Spleen (tissue), 11 donors: ENCODE measurements at regions not wholly inside any gene's neighbourhood (a gene's known extent, or its start where the extent isn't known, plus 50 kb on each side); places are given as distances from the start of the nearest gene placed in this dataset.

Source experiments
- DNase-seq: peaks from one replicate; pipeline ENCODE4 v3.0.0-alpha.2; 2020
- H3K27ac ChIP-seq, 8 donors: fragments of 200-600 bp; sonication (generic) in 7 of 8; 1 replicate in 4 of 8; 2 replicates in 4 of 8; pipeline versions ENCODE4 v1.5.0 to v1.8.0; 2016 to 2021; ENCODE audit warnings: inconsistent platforms in 4 of 8, mild to moderate bottlenecking in 4 of 8, moderate library complexity in 1 of 8
- H3K27me3 ChIP-seq, 7 donors: fragments of 200-600 bp; sonication (generic) in 6 of 7; replicated peaks in 1 of 7; 1 replicate in 4 of 7; 2 replicates in 3 of 7; pipeline versions ENCODE4 v1.5.0 to v1.8.0; 2016 to 2021; ENCODE audit warnings: inconsistent platforms in 3 of 7, mild to moderate bottlenecking in 1 of 7
- H3K36me3 ChIP-seq, 6 donors: fragments of 200-600 bp; sonication (generic) in 5 of 6; 1 replicate in 4 of 6; 2 replicates in 2 of 6; pipeline versions ENCODE4 v1.5.0 to v1.8.0; 2016 to 2021; ENCODE audit warnings: inconsistent platforms in 2 of 6
- H3K4me1 ChIP-seq, 6 donors: fragments of 200-600 bp; sonication (generic) in 5 of 6; 1 replicate in 3 of 6; 2 replicates in 3 of 6; pipeline versions ENCODE4 v1.5.0 to v1.8.0; 2016 to 2021; ENCODE audit warnings: inconsistent platforms in 3 of 6
- H3K4me3 ChIP-seq, 8 donors: fragments of 200-600 bp; sonication (generic) in 7 of 8; 1 replicate in 4 of 8; 2 replicates in 4 of 8; pipeline versions ENCODE4 v1.5.0 to v1.8.0; 2016 to 2021; ENCODE audit warnings: inconsistent platforms in 4 of 8, mild to moderate bottlenecking in 4 of 8, moderate library complexity in 2 of 8
- H3K9me3 ChIP-seq, 8 donors: fragments of 200-600 bp; sonication (generic) in 7 of 8; 1 replicate in 4 of 8; 2 replicates in 4 of 8; pipeline versions ENCODE4 v1.5.0 to v1.8.0; 2016 to 2021; ENCODE audit warnings: inconsistent platforms in 4 of 8
- POLR2A ChIP-seq, 3 donors: fragments of 450-650 bp; IDR thresholded peaks; one replicate each; pipeline ENCODE4 v1.5.1; 2017; ENCODE audit warnings: antibody characterized with exemption in 3 of 3, mild to moderate bottlenecking in 1 of 3
- POLR2AphosphoS5 ChIP-seq, 3 donors: sonication (generic); formaldehyde crosslinking; IDR thresholded peaks; one replicate each; pipeline ENCODE4 v1.5.1; 2017; ENCODE audit warnings: antibody characterized with exemption in 3 of 3
- WGBS, 5 donors: extraction: QIAGEN DNeasy Blood & Tissue Kit in 3 of 5; methylation state at CpG; one replicate each; pipeline versions ENCODE4 v1.1.5 to v1.1.7; 2013 to 2018; 5-methylcytosine and 5-hydroxymethylcytosine counted together
- intact Hi-C: fragments of 100-400 bp; cut with DNase I; formaldehyde crosslinking; loops from one replicate; pipeline ENCODE4 v1.15.0; 2023; ENCODE audit warnings: low total_unique reads
- TF ChIP-seq, protein P1 (sequence below), 11 experiments: fragments of 200-600 bp in 7 of 11; fragments of 450-650 bp in 4 of 11; sonication (generic) in 4 of 11; IDR thresholded peaks in 8 of 11; conservative IDR thresholded peaks in 3 of 11; 1 replicate in 7 of 11; 2 replicates in 4 of 11; pipeline versions ENCODE4 v1.4.0 to v1.8.0; 2016 to 2021; ENCODE audit warnings: antibody characterized with exemption in 11 of 11, inconsistent platforms in 4 of 11, mild to moderate bottlenecking in 1 of 11
- donor health status: healthy with polysubstance abuse.
- donor health status: DM: no; HTN: no; CAD: no; lungs with moderate emphysema.
- donor health status: DM: no; HTN: no; CAD: no.
- donor health status: Bipolar disorder and iron deficiency.
- donor health status: healthy.
- donor health status: DM: no; HTN: no; CAD: no.
- donor health status: DM: yes; HTN: yes; CAD: no.

DNA sequence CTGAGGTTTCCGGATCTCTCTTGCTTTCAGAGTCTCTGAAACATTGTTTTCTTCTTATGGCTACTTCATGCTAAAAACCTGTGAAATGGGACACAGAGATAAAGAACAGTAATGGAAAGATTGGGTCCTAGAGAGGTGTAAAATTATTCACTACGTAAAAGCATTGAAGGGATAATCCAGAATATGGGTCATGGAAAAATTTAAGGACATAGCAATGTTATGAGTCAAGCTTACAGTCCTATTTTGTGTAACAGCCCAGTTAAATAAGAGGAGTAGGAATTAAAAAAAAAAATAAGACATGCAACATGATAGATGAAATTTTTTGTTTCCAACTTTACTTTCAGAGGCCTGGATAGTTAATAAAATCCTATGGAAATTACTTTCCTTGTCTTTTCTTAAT, 61.9 kb upstream of the ELL2 start:
- DNase-seq = no peak
- 73 to 94% (median 86%) methylated on average over 2 of the region's 2 CpGs for WGBS, 5 donors

DNA sequence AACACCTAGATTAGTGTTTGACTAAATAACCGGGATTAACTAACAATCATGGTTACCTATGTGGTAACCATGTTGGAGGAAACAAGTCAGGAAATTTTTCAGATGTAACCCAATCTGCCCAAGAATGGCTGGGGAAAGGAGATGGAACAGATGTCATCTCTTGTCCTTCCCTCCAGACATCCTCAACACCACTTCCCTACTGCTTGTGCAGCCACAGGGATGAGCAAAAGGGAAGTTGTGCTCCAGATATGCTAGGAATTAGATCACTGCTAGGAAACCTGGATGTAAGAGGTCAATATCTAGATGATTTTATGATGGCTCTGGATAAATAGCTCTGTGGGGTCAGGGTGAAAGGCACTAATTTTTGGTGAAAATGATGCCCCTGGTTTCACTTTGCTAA, 61.3 kb upstream of the ELL2 start:
- Histone ChIP-seq H3K27ac (no peak overlapping the region), H3K4me1 (no peaks in the 10 kb centered on the region), H3K27me3 (no peaks in the 10 kb centered on the region), H3K9me3 (no peaks in the 10 kb centered on the region), H3K4me3 (no peak overlapping the region), H3K36me3 (no peaks in the 10 kb centered on the region)
- intact Hi-C loops = no loop called here
- DNase-seq = no peak
- WGBS, 5 donors = 86 to 97% (median 92%) methylated on average over 1 of the region's 1 CpG
- TF ChIP-seq POLR2A (IDR thresholded peaks at IDR 0.05) (no peak), POLR2AphosphoS5 (IDR thresholded peaks at IDR 0.05) (no peak)
- TF ChIP-seq, protein P1, sequence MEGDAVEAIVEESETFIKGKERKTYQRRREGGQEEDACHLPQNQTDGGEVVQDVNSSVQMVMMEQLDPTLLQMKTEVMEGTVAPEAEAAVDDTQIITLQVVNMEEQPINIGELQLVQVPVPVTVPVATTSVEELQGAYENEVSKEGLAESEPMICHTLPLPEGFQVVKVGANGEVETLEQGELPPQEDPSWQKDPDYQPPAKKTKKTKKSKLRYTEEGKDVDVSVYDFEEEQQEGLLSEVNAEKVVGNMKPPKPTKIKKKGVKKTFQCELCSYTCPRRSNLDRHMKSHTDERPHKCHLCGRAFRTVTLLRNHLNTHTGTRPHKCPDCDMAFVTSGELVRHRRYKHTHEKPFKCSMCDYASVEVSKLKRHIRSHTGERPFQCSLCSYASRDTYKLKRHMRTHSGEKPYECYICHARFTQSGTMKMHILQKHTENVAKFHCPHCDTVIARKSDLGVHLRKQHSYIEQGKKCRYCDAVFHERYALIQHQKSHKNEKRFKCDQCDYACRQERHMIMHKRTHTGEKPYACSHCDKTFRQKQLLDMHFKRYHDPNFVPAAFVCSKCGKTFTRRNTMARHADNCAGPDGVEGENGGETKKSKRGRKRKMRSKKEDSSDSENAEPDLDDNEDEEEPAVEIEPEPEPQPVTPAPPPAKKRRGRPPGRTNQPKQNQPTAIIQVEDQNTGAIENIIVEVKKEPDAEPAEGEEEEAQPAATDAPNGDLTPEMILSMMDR (IDR thresholded peaks at IDR 0.05 in 8 of 11, conservative IDR thresholded peaks at IDR 0.05 in 3 of 11) = no peak

More for the DNA sequence above, 61.9 kb upstream of the ELL2 start:
- no peaks in the 10 kb centered on the region for H3K4me1 ChIP-seq
- H3K9me3 ChIP-seq = no peaks in the 10 kb centered on the region
- no peaks in the 10 kb centered on the region for H3K27me3 ChIP-seq
- no peak overlapping the region for H3K4me3 ChIP-seq
- intact Hi-C loops = no loop called here
- H3K27ac ChIP-seq = no peak overlapping the region
- no peaks in the 10 kb centered on the region for H3K36me3 ChIP-seq
- TF ChIP-seq POLR2A (IDR thresholded peaks at IDR 0.05) (no peak), POLR2AphosphoS5 (IDR thresholded peaks at IDR 0.05) (no peak)
- TF ChIP-seq, protein P1 (IDR thresholded peaks at IDR 0.05 in 8 of 11, conservative IDR thresholded peaks at IDR 0.05 in 3 of 11) = no peak

DNA sequence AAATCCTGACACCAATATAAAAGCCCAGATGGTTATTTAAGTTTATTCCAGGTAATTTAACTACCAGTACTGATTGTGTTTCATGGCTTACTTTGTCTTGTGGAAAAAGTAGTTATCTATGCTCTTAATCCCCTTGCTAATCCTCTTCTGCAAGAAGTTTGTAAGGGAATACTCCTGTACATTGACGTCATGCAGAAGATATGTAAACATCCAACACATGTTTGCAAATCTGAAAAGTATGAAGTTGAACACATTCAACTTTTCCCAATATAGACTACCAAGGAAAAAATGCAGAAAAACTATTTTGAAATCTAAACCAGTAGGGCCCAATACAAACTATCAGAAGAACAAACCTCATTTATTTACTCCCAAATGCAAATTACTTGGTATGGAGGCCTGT, 56.3 kb upstream of the ELL2 start:
- H3K9me3 ChIP-seq = peaks cover 0 to 6% (median 0%) of the 10 kb centered on the region in 8 donors
- H3K27me3 ChIP-seq = no peaks in the 10 kb centered on the region
- TF ChIP-seq POLR2A (IDR thresholded peaks at IDR 0.05) (no peak), POLR2AphosphoS5 (IDR thresholded peaks at IDR 0.05) (no peak)
- TF ChIP-seq, protein P1 (IDR thresholded peaks at IDR 0.05 in 8 of 11, conservative IDR thresholded peaks at IDR 0.05 in 3 of 11) = no peak
- H3K27ac ChIP-seq = no peak overlapping the region
- WGBS, 5 donors = 86 to 94% (median 88%) methylated on average over 1 of the region's 1 CpG
- no peaks in the 10 kb centered on the region for H3K4me1 ChIP-seq
- no peak overlapping the region for H3K4me3 ChIP-seq
- intact Hi-C loops = no loop called here
- no peak for DNase-seq
- no peaks in the 10 kb centered on the region for H3K36me3 ChIP-seq

DNA sequence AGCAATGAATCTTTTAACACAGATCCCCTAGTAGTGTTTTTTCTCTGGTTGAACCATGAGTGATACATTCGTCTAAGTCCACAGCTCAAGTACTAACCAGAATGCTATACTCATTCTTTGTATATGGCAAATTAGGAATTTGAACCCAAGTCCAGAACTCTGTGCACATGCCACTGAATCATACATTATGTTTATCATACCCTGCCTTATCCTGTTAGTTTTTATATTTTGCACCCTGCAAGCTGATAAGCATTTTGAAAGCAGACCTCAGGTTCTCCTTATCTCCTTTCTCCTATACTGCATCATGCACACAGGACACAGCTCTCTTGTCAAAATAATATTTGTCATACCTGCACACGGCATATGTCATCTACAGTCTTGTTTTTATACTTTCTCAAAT, 54.6 kb upstream of the ELL2 start:
- no peak for DNase-seq
- no peaks in the 10 kb centered on the region for H3K27me3 ChIP-seq
- TF ChIP-seq, protein P1 (IDR thresholded peaks at IDR 0.05 in 8 of 11, conservative IDR thresholded peaks at IDR 0.05 in 3 of 11) = no peak
- TF ChIP-seq POLR2AphosphoS5 (IDR thresholded peaks at IDR 0.05) (no peak), POLR2A (IDR thresholded peaks at IDR 0.05) (no peak)
- no peaks in the 10 kb centered on the region for H3K4me1 ChIP-seq
- H3K36me3 ChIP-seq = no peaks in the 10 kb centered on the region
- H3K4me3 ChIP-seq = no peak overlapping the region
- intact Hi-C loops = no loop called here
- no peak overlapping the region for H3K27ac ChIP-seq
- peaks cover 0 to 6% (median 0%) of the 10 kb centered on the region in 8 donors for H3K9me3 ChIP-seq
- WGBS, 5 donors = 91 to 96% (median 94%) methylated on average over 2 of the region's 2 CpGs
